HL-60 (cell line): ENCODE measurements at regions not wholly inside any gene's neighbourhood (a gene's known extent, or its start where the extent isn't known, plus 50 kb on each side); places are given as distances from the start of the nearest gene placed in this dataset.

Source experiments
- DNase-seq, 2 experiments: peaks; one replicate each; pipeline ENCODE4 v3.0.0-alpha.2; 2010 to 2020; ENCODE audit warnings: low read depth in 1 of 2, low spot score in 1 of 2
- H3K27ac ChIP-seq: fragments of 250-450 bp; sonication (Bioruptor Pico); replicated peaks from 2 replicates; pipeline ENCODE4 v1.5.1; 2020; ENCODE audit warnings: mild to moderate bottlenecking, moderate library complexity
- H3K27me3 ChIP-seq: fragments of 250-450 bp; sonication (Bioruptor Pico); 2 replicates; pipeline ENCODE4 v1.5.1; 2021; ENCODE audit warnings: mild to moderate bottlenecking, moderate library complexity; ENCODE audit not compliant: insufficient read depth, poor library complexity, severe bottlenecking
- H3K4me3 ChIP-seq: replicated peaks from 2 replicates; pipeline ENCODE4 v1.5.1; 2011; ENCODE audit warnings: mild to moderate bottlenecking, control low read depth, low read length; ENCODE audit not compliant: insufficient read depth
- CTCF ChIP-seq: IDR thresholded peaks from one replicate; pipeline ENCODE4 v1.5.1; 2011; ENCODE audit warnings: low read length, control low read depth, inconsistent platforms; ENCODE audit not compliant: insufficient read depth
- GABPA ChIP-seq: IDR thresholded peaks from 2 replicates; pipeline ENCODE4 v1.6.1; 2012; ENCODE audit warnings: low read depth
- POLR2AphosphoS5 ChIP-seq: IDR thresholded peaks from 2 replicates; pipeline ENCODE4 v1.6.1; 2012; ENCODE audit warnings: low read depth
- REST ChIP-seq: IDR thresholded peaks from 2 replicates; pipeline ENCODE4 v1.6.1; 2012; ENCODE audit warnings: low read depth; ENCODE audit not compliant: insufficient replicate concordance
- SPI1 ChIP-seq: IDR thresholded peaks from 2 replicates; pipeline ENCODE4 v1.6.1; 2012; ENCODE audit warnings: low read depth, mild to moderate bottlenecking, borderline replicate concordance

GRCh38 chr5:120092649-120093048 lies 371.5 kb upstream of the PRR16 start:
- no peaks in the 10 kb centered on the region for H3K27me3 ChIP-seq
- TF ChIP-seq SPI1 (no peak), REST (no peak), POLR2AphosphoS5 (no peak)

GRCh38 chr5:120093178-120093577 lies 370.9 kb upstream of the PRR16 start:
- no peak overlapping the region for H3K4me3 ChIP-seq
- DNase-seq = peak in 1 of 2 experiments; percentile 43

More at GRCh38 chr5:120092649-120093048, 371.5 kb upstream of the PRR16 start:
- no peak overlapping the region for H3K4me3 ChIP-seq
- no peak overlapping the region for H3K27ac ChIP-seq
- no peak for DNase-seq

GRCh38 chr5:120096413-120096812 lies 367.7 kb upstream of the PRR16 start:
- TF ChIP-seq POLR2AphosphoS5 = no peak
- H3K27me3 ChIP-seq = no peaks in the 10 kb centered on the region
- H3K4me3 ChIP-seq = no peak overlapping the region
- no peak overlapping the region for H3K27ac ChIP-seq
- no peak for DNase-seq

More at GRCh38 chr5:120093178-120093577, 370.9 kb upstream of the PRR16 start:
- TF ChIP-seq SPI1 (peak; percentile 26; the same call in 1 of the 2 replicates), GABPA (no peak)
- no peak overlapping the region for H3K27ac ChIP-seq
- no peaks in the 10 kb centered on the region for H3K27me3 ChIP-seq

- Histone ChIP-seq H3K27me3 (no peaks in the 10 kb centered on the region), H3K4me3 (no peak overlapping the region), H3K27ac (no peak overlapping the region)
- no peak for DNase-seq
- TF ChIP-seq GABPA = no peak
Measured at GRCh38 chr5:120098426-120098825, 365.7 kb upstream of the PRR16 start.

- H3K27ac ChIP-seq = no peak overlapping the region
- TF ChIP-seq POLR2AphosphoS5 = no peak
- no peak for TF ChIP-seq GABPA
- TF ChIP-seq REST = no peak
- no peak for DNase-seq
- no peak overlapping the region for H3K4me3 ChIP-seq
- H3K27me3 ChIP-seq = no peaks in the 10 kb centered on the region
Measured at GRCh38 chr5:120098902-120099535, 365.1 kb upstream of the PRR16 start.

- no peak overlapping the region for H3K4me3 ChIP-seq
- H3K27me3 ChIP-seq = no peaks in the 10 kb centered on the region
- H3K27ac ChIP-seq = no peak overlapping the region
- DNase-seq = no peak
- TF ChIP-seq SPI1 (no peak), REST (no peak), POLR2AphosphoS5 (no peak), CTCF (no peak), GABPA (no peak)
Measured at GRCh38 chr5:120101771-120102170, 362.3 kb upstream of the PRR16 start.
